Sigmoid colon (tissue), 6 donors: ENCODE measurements at regions not wholly inside any gene's neighbourhood (a gene's known extent, or its start where the extent isn't known, plus 50 kb on each side); places are given as distances from the start of the nearest gene placed in this dataset.

Source experiments
- DNase-seq: peaks from one replicate; pipeline ENCODE4 v3.0.0-alpha.2; 2019
- H3K27ac ChIP-seq, 4 donors: fragments of 200-600 bp; sonication (generic); one replicate each; pipeline ENCODE4 v1.5.1; 2016 to 2019; ENCODE audit warnings: mild to moderate bottlenecking in 1 of 4
- H3K27me3 ChIP-seq, 3 donors: fragments of 200-600 bp; sonication (generic); one replicate each; pipeline ENCODE4 v1.5.1; 2019; ENCODE audit warnings: mild to moderate bottlenecking in 1 of 3
- H3K36me3 ChIP-seq, 4 donors: fragments of 200-600 bp; sonication (generic); one replicate each; pipeline ENCODE4 v1.5.1; 2016 to 2019
- H3K4me1 ChIP-seq, 4 donors: fragments of 200-600 bp; sonication (generic); one replicate each; pipeline ENCODE4 v1.5.1; 2017 to 2019
- H3K4me3 ChIP-seq, 4 donors: fragments of 200-600 bp; sonication (generic); one replicate each; pipeline ENCODE4 v1.5.1; 2017 to 2019; ENCODE audit warnings: mild to moderate bottlenecking in 2 of 4, moderate library complexity in 1 of 4
- H3K9me3 ChIP-seq, 4 donors: fragments of 200-600 bp in 3 of 4; sonication (generic) in 3 of 4; one replicate each; pipeline versions ENCODE4 v1.5.1 to v1.6.1; 2013 to 2019
- CTCF ChIP-seq, 4 experiments: fragments of 450-650 bp in 3 of 4; fragments of 200-600 bp in 1 of 4; IDR thresholded peaks; one replicate each; pipeline ENCODE4 v1.5.1; 2016 to 2019; ENCODE audit warnings: antibody characterized with exemption in 4 of 4, mild to moderate bottlenecking in 3 of 4, moderate library complexity in 2 of 4
- EP300 ChIP-seq, 4 donors: sonication (generic); formaldehyde crosslinking; IDR thresholded peaks; one replicate each; pipeline ENCODE4 v1.6.1; 2017; ENCODE audit warnings: antibody characterized with exemption in 4 of 4
- POLR2A ChIP-seq, 2 donors: fragments of 450-650 bp; IDR thresholded peaks; one replicate each; pipeline ENCODE4 v1.6.1; 2016; ENCODE audit warnings: antibody characterized with exemption in 2 of 2, mild to moderate bottlenecking in 2 of 2, moderate library complexity in 2 of 2
- POLR2AphosphoS5 ChIP-seq, 4 donors: sonication (generic); formaldehyde crosslinking; IDR thresholded peaks; one replicate each; pipeline ENCODE4 v1.6.1; 2017; ENCODE audit warnings: antibody characterized with exemption in 4 of 4
- WGBS, 2 donors: extraction: QIAGEN DNeasy Blood & Tissue Kit; methylation state at CpG; one replicate each; pipeline ENCODE4 v1.1.7; 2013; 5-methylcytosine and 5-hydroxymethylcytosine counted together
- intact Hi-C: fragments of 100-400 bp; cut with DNase I; formaldehyde crosslinking; loops from one replicate; pipeline ENCODE4 v1.15.1; 2023
- donor health status: healthy with polysubstance abuse.
- donor health status: healthy.

GRCh38 chr6:124882579-124883393 is 79.5 kb upstream of the RNF217 start:
- DNase-seq: no peak
- H3K4me1 ChIP-seq: peaks cover 0 to 26% (median 13%) of the 10 kb centered on the region in 4 donors
- H3K9me3 ChIP-seq: no peaks in the 10 kb centered on the region
- intact Hi-C loops: no loop called here
- no peaks in the 10 kb centered on the region for H3K36me3 ChIP-seq
- H3K27me3 ChIP-seq: no peaks in the 10 kb centered on the region
- H3K4me3 ChIP-seq: no peak overlapping the region
- 14 to 16% methylated on average over 4 of the region's 4 CpGs for WGBS, 2 donors
- no peak for TF ChIP-seq EP300 (IDR thresholded peaks at IDR 0.05)
- TF ChIP-seq POLR2A (IDR thresholded peaks at IDR 0.05): no peak
- no peak for TF ChIP-seq POLR2AphosphoS5 (IDR thresholded peaks at IDR 0.05)
- TF ChIP-seq CTCF (IDR thresholded peaks at IDR 0.05): no peak
- H3K27ac ChIP-seq: no peak overlapping the region

GRCh38 chr6:124885171-124885570 is 77.1 kb upstream of the RNF217 start:
- TF ChIP-seq CTCF (IDR thresholded peaks at IDR 0.05): no peak
- TF ChIP-seq EP300 (IDR thresholded peaks at IDR 0.05): no peak
- no peak for TF ChIP-seq POLR2A (IDR thresholded peaks at IDR 0.05)
- TF ChIP-seq POLR2AphosphoS5 (IDR thresholded peaks at IDR 0.05): no peak
- intact Hi-C loops: no loop called here
- no peaks in the 10 kb centered on the region for H3K36me3 ChIP-seq
- H3K27ac ChIP-seq: no peak overlapping the region
- H3K4me3 ChIP-seq: no peak overlapping the region
- 86 to 88% methylated on average over 2 of the region's 2 CpGs for WGBS, 2 donors
- no peak for DNase-seq
- H3K9me3 ChIP-seq: no peaks in the 10 kb centered on the region
- no peaks in the 10 kb centered on the region for H3K27me3 ChIP-seq
- peaks cover 0 to 38% (median 19%) of the 10 kb centered on the region in 4 donors for H3K4me1 ChIP-seq

- TF ChIP-seq CTCF (IDR thresholded peaks at IDR 0.05) (no peak), POLR2AphosphoS5 (IDR thresholded peaks at IDR 0.05) (no peak), EP300 (IDR thresholded peaks at IDR 0.05) (no peak), POLR2A (IDR thresholded peaks at IDR 0.05) (no peak)
- no peak for DNase-seq
- WGBS, 2 donors: 89 to 94% methylated on average over 10 of the region's 10 CpGs
- H3K4me1 ChIP-seq: peaks cover 0 to 23% (median 9%) of the 10 kb centered on the region in 4 donors
- no peak overlapping the region for H3K27ac ChIP-seq
- H3K9me3 ChIP-seq: no peaks in the 10 kb centered on the region
- H3K4me3 ChIP-seq: no peak overlapping the region
- no peaks in the 10 kb centered on the region for H3K36me3 ChIP-seq
- no peaks in the 10 kb centered on the region for H3K27me3 ChIP-seq
- intact Hi-C loops: no loop called here
Observed at GRCh38 chr6:124887872-124888580, 74.2 kb upstream of the RNF217 start.

GRCh38 chr6:124888581-124889371 is 73.5 kb upstream of the RNF217 start:
- 23 to 49% methylated on average over 5 of the region's 5 CpGs for WGBS, 2 donors
- H3K9me3 ChIP-seq: no peaks in the 10 kb centered on the region
- H3K4me1 ChIP-seq: peaks cover 0 to 19% (median 6%) of the 10 kb centered on the region in 4 donors
- H3K4me3 ChIP-seq: no peak overlapping the region
- no peak overlapping the region for H3K27ac ChIP-seq
- intact Hi-C loops: no loop called here
- TF ChIP-seq EP300 (IDR thresholded peaks at IDR 0.05) (no peak), POLR2AphosphoS5 (IDR thresholded peaks at IDR 0.05) (no peak), POLR2A (IDR thresholded peaks at IDR 0.05) (no peak), CTCF (IDR thresholded peaks at IDR 0.05) (no peak)
- H3K27me3 ChIP-seq: no peaks in the 10 kb centered on the region
- DNase-seq: no peak
- no peaks in the 10 kb centered on the region for H3K36me3 ChIP-seq
